ENCODE measurements at regions not wholly inside any gene's neighbourhood (a gene's known extent, or its start where the extent isn't known, plus 50 kb on each side); places are given as distances from the start of the nearest gene placed in this dataset.

GRCh38 chr10:118924493-118924892 is 105.0 kb upstream of the NANOS1 start:
- no peaks in the 10 kb centered on the region for H3K27me3 ChIP-seq (replicated peaks in 1 of 4; ENCODE audit: control insufficient read depth in 3 of 4, extremely low read depth in 1 of 4, insufficient read depth in 3 of 4, low read length in 3 of 4)
- H3K56ac ChIP-seq (replicated peaks; ENCODE audit: insufficient read length, low read depth, low read length), result no peak overlapping the region
- H3K9ac ChIP-seq (replicated peaks in 1 of 4; ENCODE audit: extremely low read depth in 1 of 4, low read depth in 3 of 4, low read length in 3 of 4), result no peak overlapping the region
- H3K27ac ChIP-seq (ENCODE audit: low read depth, low read length), result no peak overlapping the region
- H2AFZ ChIP-seq (ENCODE audit: low read length), result no peak overlapping the region
- 83% methylated on average over 3 of the region's 3 CpGs; no CpG with 5 or more reads in 1 of the 2 experiments for WGBS, 2 experiments (ENCODE audit: extremely low coverage in 1 of 2, insufficient coverage in 1 of 2, insufficient read length in 1 of 2, insufficient replicate concordance in 2 of 2, low coverage in 1 of 2, low lambda C conversion rate in 2 of 2, missing lambda C conversion rate in 1 of 2)
- H4K91ac ChIP-seq (replicated peaks; ENCODE audit: insufficient read length, low read length), result no peak overlapping the region
- H3K18ac ChIP-seq (ENCODE audit: extremely low read depth, low read length), result no peak overlapping the region
- no peak overlapping the region for H3K4me2 ChIP-seq (ENCODE audit: insufficient read depth in 1 of 2, low read depth in 2 of 2, low read length in 2 of 2)
- ChIA-PET POLR2A (ENCODE audit: partially characterized antibody) (no interaction called here), CTCF (ENCODE audit: partially characterized antibody) (interaction anchor here (0.6 to 1.8 kb wide), 5 partner anchors 14 to 168 kb away, joined by 3 to 6 read pairs (median 3); no protein-coding TSS in a partner anchor)
- no peak overlapping the region for H2BK15ac ChIP-seq (ENCODE audit: low read length)
- no peak overlapping the region for H2BK5ac ChIP-seq (ENCODE audit: low read depth, low read length)
- no peak overlapping the region for H2AK5ac ChIP-seq (ENCODE audit: low read depth, low read length)
- H2BK20ac ChIP-seq (ENCODE audit: low read length), result no peak overlapping the region
- no peak overlapping the region for H2BK120ac ChIP-seq (replicated peaks; ENCODE audit: low read depth, low read length)
- H3K79me1 ChIP-seq (ENCODE audit: low read depth, low read length), result no peaks in the 10 kb centered on the region
- H3K9me3 ChIP-seq (ENCODE audit: insufficient read depth in 2 of 2, low read depth in 1 of 2, low read length in 1 of 2), result no peaks in the 10 kb centered on the region
- no peak overlapping the region for H2BK12ac ChIP-seq (ENCODE audit: low read depth, low read length)
- H3K14ac ChIP-seq (ENCODE audit: insufficient read length), result no peak overlapping the region
- no peak overlapping the region for H3K4me3 ChIP-seq (ENCODE audit: extremely low read depth in 1 of 4, insufficient read depth in 2 of 4, low read depth in 3 of 4, low read length in 4 of 4)
- no peak for FAIRE-seq
- H4K5ac ChIP-seq (ENCODE audit: insufficient read length, low read depth, low read length), result no peak overlapping the region
- H3K79me2 ChIP-seq (ENCODE audit: control insufficient read depth in 1 of 2, insufficient read depth in 2 of 2, low read length in 2 of 2), result no peaks in the 10 kb centered on the region
- no peak for TF ChIP-seq ATF2 (IDR thresholded peaks at IDR 0.05; ENCODE audit: low read length)
- H4K8ac ChIP-seq (ENCODE audit: extremely low read depth, insufficient read depth, low read length), result no peak overlapping the region; the same call in 1 of the 2 replicates
- no peak overlapping the region for H3K4ac ChIP-seq (replicated peaks; ENCODE audit: insufficient read length, low read depth, low read length)
- peak in 1 of 2 experiments; percentile 22 for DNase-seq (ENCODE audit: low read depth in 1 of 2, low spot score in 2 of 2)
- H3K23ac ChIP-seq (ENCODE audit: insufficient read length), result no peak overlapping the region
- H3K36me3 ChIP-seq (ENCODE audit: control insufficient read depth in 2 of 4, insufficient read depth in 4 of 4, low read length in 3 of 4), result no peaks in the 10 kb centered on the region
- no peaks in the 10 kb centered on the region for H4K20me1 ChIP-seq (replicated peaks in 1 of 2; ENCODE audit: control insufficient read depth in 1 of 2, insufficient read depth in 2 of 2, low read length in 2 of 2)
- no peaks in the 10 kb centered on the region for H3K23me2 ChIP-seq (ENCODE audit: low read depth, low read length)
- H3K4me1 ChIP-seq (replicated peaks in 1 of 4; ENCODE audit: control insufficient read depth in 3 of 4, insufficient read depth in 4 of 4, low read length in 3 of 4), result no peaks in the 10 kb centered on the region

Data from H1 (cell line).